ENCODE measurements at regions not wholly inside any gene's neighbourhood (a gene's known extent, or its start where the extent isn't known, plus 50 kb on each side); places are given as distances from the start of the nearest gene placed in this dataset.
"Not testable (repeated sequence)": the region's sequence is repeated elsewhere in the genome, so short reads cannot be mapped to it uniquely, and the experiment has no call there.

- not testable (repeated sequence) for TF ChIP-seq CTCF (IDR thresholded peaks at IDR 0.05); REST (IDR thresholded peaks at IDR 0.05; ENCODE audit: insufficient read depth in 1 of 2, low read depth in 2 of 2, low read length in 1 of 2); POLR2AphosphoS5 (IDR thresholded peaks at IDR 0.05; ENCODE audit: low read depth, low read length); SIN3A (IDR thresholded peaks at IDR 0.05; ENCODE audit: borderline replicate concordance, insufficient read depth, low read depth, low read length)
Observed at GRCh38 chr4:137942815-137943214, 299.3 kb downstream of the SLC7A11 start.

Measured in Panc1 (cell line).